HL-60 (cell line): ENCODE measurements at regions not wholly inside any gene's neighbourhood (a gene's known extent, or its start where the extent isn't known, plus 50 kb on each side); places are given as distances from the start of the nearest gene placed in this dataset.
"Not testable (repeated sequence)": the region's sequence is repeated elsewhere in the genome, so short reads cannot be mapped to it uniquely, and the experiment has no call there.

Experiments used
- CTCF ChIP-seq: IDR thresholded peaks from one replicate; pipeline ENCODE4 v1.5.1; 2011; ENCODE audit warnings: low read length, control low read depth, inconsistent platforms; ENCODE audit not compliant: insufficient read depth
- GABPA ChIP-seq: IDR thresholded peaks from 2 replicates; pipeline ENCODE4 v1.6.1; 2012; ENCODE audit warnings: low read depth
- POLR2AphosphoS5 ChIP-seq: IDR thresholded peaks from 2 replicates; pipeline ENCODE4 v1.6.1; 2012; ENCODE audit warnings: low read depth

GRCh38 chr2:89756616-89757015 lies 1065.1 kb downstream of the RPIA start:
- TF ChIP-seq GABPA, POLR2AphosphoS5, CTCF: not testable (repeated sequence)
